Esophagus muscularis mucosa (tissue), 4 donors: ENCODE measurements at regions not wholly inside any gene's neighbourhood (a gene's known extent, or its start where the extent isn't known, plus 50 kb on each side); places are given as distances from the start of the nearest gene placed in this dataset.

ENCODE experiments used
- DNase-seq: peaks from one replicate; pipeline ENCODE4 v3.0.0-alpha.2; 2017; ENCODE audit errors: extremely low spot score
- H3K27ac ChIP-seq, 4 donors: fragments of 200-600 bp; sonication (generic); replicated peaks in 1 of 4; 1 replicate in 3 of 4; 2 replicates in 1 of 4; pipeline ENCODE4 v1.5.1; 2016 to 2019; ENCODE audit warnings: mild to moderate bottlenecking in 1 of 4
- H3K27me3 ChIP-seq, 4 donors: fragments of 200-600 bp; sonication (generic); one replicate each; pipeline versions ENCODE4 v1.5.1 to v1.6.0; 2016 to 2019
- H3K36me3 ChIP-seq, 4 donors: fragments of 200-600 bp; sonication (generic); one replicate each; pipeline ENCODE4 v1.5.1; 2016 to 2019
- H3K4me1 ChIP-seq, 4 donors: fragments of 200-600 bp; sonication (generic); one replicate each; pipeline ENCODE4 v1.5.1; 2016 to 2019
- H3K4me3 ChIP-seq, 4 donors: fragments of 200-600 bp; sonication (generic); 1 replicate in 2 of 4; 2 replicates in 2 of 4; pipeline ENCODE4 v1.5.1; 2016 to 2019; ENCODE audit warnings: mild to moderate bottlenecking in 4 of 4, moderate library complexity in 1 of 4
- H3K9me3 ChIP-seq, 4 donors: fragments of 200-600 bp; sonication (generic); 1 replicate in 3 of 4; 2 replicates in 1 of 4; pipeline ENCODE4 v1.5.1; 2016 to 2019
- CTCF ChIP-seq, 3 experiments: fragments of 200-600 bp in 2 of 3; fragments of 450-650 bp in 1 of 3; sonication (generic) in 2 of 3; IDR thresholded peaks; one replicate each; pipeline ENCODE4 v1.5.1; 2017 to 2019; ENCODE audit warnings: antibody characterized with exemption in 3 of 3, mild to moderate bottlenecking in 2 of 3, moderate library complexity in 1 of 3
- EP300 ChIP-seq: sonication (generic); formaldehyde crosslinking; IDR thresholded peaks from one replicate; pipeline ENCODE4 v1.6.1; 2017; ENCODE audit warnings: antibody characterized with exemption
- POLR2A ChIP-seq: fragments of 450-650 bp; IDR thresholded peaks from one replicate; pipeline ENCODE4 v1.6.1; 2017; ENCODE audit warnings: antibody characterized with exemption, moderate library complexity, mild to moderate bottlenecking, low read depth
- POLR2AphosphoS5 ChIP-seq, 2 donors: sonication (generic); formaldehyde crosslinking; IDR thresholded peaks; one replicate each; pipeline ENCODE4 v1.6.1; 2017; ENCODE audit warnings: antibody characterized with exemption in 2 of 2
- WGBS: methylation state at CpG from one replicate; pipeline ENCODE4 v1.1.5; 2018; 5-methylcytosine and 5-hydroxymethylcytosine counted together
- intact Hi-C: fragments of 100-400 bp; cut with DNase I; formaldehyde crosslinking; loops from one replicate; pipeline ENCODE4 v1.15.1; 2023

- TF ChIP-seq EP300 (no peak), CTCF (IDR thresholded peaks at IDR 0.05) (no peak), POLR2AphosphoS5 (IDR thresholded peaks at IDR 0.05) (no peak), POLR2A (no peak)
- no peak overlapping the region for H3K4me3 ChIP-seq
- no peak for DNase-seq
- no peaks in the 10 kb centered on the region for H3K27me3 ChIP-seq
- no peaks in the 10 kb centered on the region for H3K36me3 ChIP-seq
- WGBS = 55% methylated on average over 4 of the region's 10 CpGs
- H3K27ac ChIP-seq = no peak overlapping the region
- no peaks in the 10 kb centered on the region for H3K9me3 ChIP-seq
- H3K4me1 ChIP-seq = peaks cover 0 to 13% (median 0%) of the 10 kb centered on the region in 4 donors
- intact Hi-C loops = no loop called here
Observed at GRCh38 chr2:16330571-16330970, 335.1 kb downstream of the CYRIA start.

- Histone ChIP-seq H3K9me3 (no peaks in the 10 kb centered on the region), H3K27ac (no peak overlapping the region), H3K27me3 (no peaks in the 10 kb centered on the region), H3K36me3 (no peaks in the 10 kb centered on the region), H3K4me3 (no peak overlapping the region), H3K4me1 (peaks cover 0 to 13% (median 0%) of the 10 kb centered on the region in 4 donors)
- TF ChIP-seq POLR2AphosphoS5 (IDR thresholded peaks at IDR 0.05) (no peak), EP300 (no peak), CTCF (IDR thresholded peaks at IDR 0.05) (no peak), POLR2A (no peak)
- intact Hi-C loops = no loop called here
- DNase-seq = peak; percentile 82
- 88% methylated on average over 8 of the region's 8 CpGs for WGBS
Observed at GRCh38 chr2:16330012-16330411, 335.6 kb downstream of the CYRIA start.

GRCh38 chr2:16329421-16329820 is 336.2 kb downstream of the CYRIA start:
- peaks cover 0 to 13% (median 0%) of the 10 kb centered on the region in 4 donors for H3K4me1 ChIP-seq
- no peaks in the 10 kb centered on the region for H3K36me3 ChIP-seq
- intact Hi-C loops = no loop called here
- H3K4me3 ChIP-seq = no peak overlapping the region
- no peaks in the 10 kb centered on the region for H3K9me3 ChIP-seq
- WGBS = 88% methylated on average over 7 of the region's 7 CpGs
- no peak for TF ChIP-seq EP300
- no peak for TF ChIP-seq POLR2A
- TF ChIP-seq POLR2AphosphoS5 (IDR thresholded peaks at IDR 0.05) = no peak
- no peak for TF ChIP-seq CTCF (IDR thresholded peaks at IDR 0.05)
- H3K27ac ChIP-seq = no peak overlapping the region
- DNase-seq = no peak
- no peaks in the 10 kb centered on the region for H3K27me3 ChIP-seq

- Histone ChIP-seq H3K27ac (no peak overlapping the region), H3K36me3 (no peaks in the 10 kb centered on the region), H3K9me3 (no peaks in the 10 kb centered on the region), H3K27me3 (no peaks in the 10 kb centered on the region), H3K4me1 (peaks cover 0 to 12% (median 0%) of the 10 kb centered on the region in 4 donors), H3K4me3 (no peak overlapping the region)
- peak; percentile 62 for DNase-seq
- no peak for TF ChIP-seq POLR2A
- no peak for TF ChIP-seq CTCF (IDR thresholded peaks at IDR 0.05)
- no peak for TF ChIP-seq EP300
- TF ChIP-seq POLR2AphosphoS5 (IDR thresholded peaks at IDR 0.05) = no peak
- intact Hi-C loops = no loop called here
- WGBS = 90% methylated on average over 6 of the region's 6 CpGs
Observed at GRCh38 chr2:16328521-16329190, 337.0 kb downstream of the CYRIA start.

DNA sequence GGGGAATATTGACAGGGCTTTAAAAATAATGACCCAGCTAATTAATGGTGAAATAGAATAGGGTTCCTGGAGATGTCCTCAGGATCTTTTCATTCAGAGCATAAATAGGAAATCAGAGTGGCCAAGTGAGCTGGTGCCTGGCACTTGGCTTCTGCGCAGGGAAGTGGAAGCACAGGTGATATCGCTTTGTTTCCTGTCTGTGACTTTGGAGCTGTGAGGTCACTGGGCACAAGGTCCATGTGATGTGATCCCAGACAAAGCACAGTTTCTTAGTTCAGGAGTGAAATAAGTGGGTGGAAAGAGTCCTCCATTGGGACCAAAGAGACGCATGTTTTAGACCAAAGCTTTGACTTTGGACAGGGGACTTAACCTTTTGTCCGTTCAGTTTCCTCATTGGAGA is 338.3 kb downstream of the CYRIA start:
- DNase-seq = peak; percentile 37
- Histone ChIP-seq H3K4me1 (no peaks in the 10 kb centered on the region), H3K27me3 (no peaks in the 10 kb centered on the region), H3K36me3 (no peaks in the 10 kb centered on the region), H3K9me3 (no peaks in the 10 kb centered on the region), H3K4me3 (no peak overlapping the region), H3K27ac (no peak overlapping the region)
- intact Hi-C loops = no loop called here
- TF ChIP-seq CTCF (IDR thresholded peaks at IDR 0.05) = no peak
- TF ChIP-seq POLR2A = no peak
- TF ChIP-seq EP300 = no peak
- TF ChIP-seq POLR2AphosphoS5 (IDR thresholded peaks at IDR 0.05) = no peak
- 89% methylated on average over 4 of the region's 4 CpGs for WGBS
